IgD-negative memory B cell (primary cell): ENCODE measurements at regions not wholly inside any gene's neighbourhood (a gene's known extent, or its start where the extent isn't known, plus 50 kb on each side); places are given as distances from the start of the nearest gene placed in this dataset.
A peak's percentile ranks its signal among the peaks of the same experiment; 100 is the strongest.
"Not testable (repeated sequence)": the region's sequence is repeated elsewhere in the genome, so short reads cannot be mapped to it uniquely, and the experiment has no call there.

Experiments used
- H3K27ac Mint-ChIP-seq, 3 donors: one replicate each; pipeline ENCODE4 v1.8.0; 2020 to 2022; ENCODE audit warnings: mild to moderate bottlenecking in 3 of 3, mixed read lengths in 3 of 3, moderate library complexity in 1 of 3
- H3K27me3 Mint-ChIP-seq: one replicate; pipeline ENCODE4 v1.8.0; 2021; ENCODE audit warnings: mixed read lengths
- H3K36me3 Mint-ChIP-seq: one replicate; pipeline ENCODE4 v1.8.0; 2020; ENCODE audit warnings: mild to moderate bottlenecking, mixed read lengths
- H3K4me1 Mint-ChIP-seq, 3 donors: one replicate each; pipeline ENCODE4 v1.8.0; 2020 to 2022; ENCODE audit warnings: mixed read lengths in 3 of 3, mild to moderate bottlenecking in 1 of 3
- H3K4me3 Mint-ChIP-seq, 4 donors: one replicate each; pipeline ENCODE4 v1.8.0; 2020 to 2022; ENCODE audit warnings: mild to moderate bottlenecking in 4 of 4, mixed read lengths in 4 of 4, moderate library complexity in 3 of 4
- H3K9me3 Mint-ChIP-seq, 3 donors: one replicate each; pipeline ENCODE4 v1.8.0; 2020 to 2021; ENCODE audit warnings: mixed read lengths in 3 of 3, mild to moderate bottlenecking in 1 of 3

- Mint-ChIP-seq H3K4me3 (no peak overlapping the region), H3K4me1 (peaks cover 0 to 2% (median 0%) of the 10 kb centered on the region in 3 donors), H3K9me3 (peaks cover 0 to 1% (median 0%) of the 10 kb centered on the region in 3 donors), H3K27me3 (no peaks in the 10 kb centered on the region), H3K27ac (no peak overlapping the region), H3K36me3 (no peaks in the 10 kb centered on the region)
These were observed 51.6 kb upstream of the POMP start for GRCh38 chr13:28607187-28607955.

- Mint-ChIP-seq H3K36me3 (no peaks in the 10 kb centered on the region), H3K27me3 (no peaks in the 10 kb centered on the region), H3K27ac (no peak overlapping the region), H3K4me1 (peaks cover 0 to 2% (median 0%) of the 10 kb centered on the region in 3 donors), H3K4me3 (no peak overlapping the region), H3K9me3 (peaks cover 0 to 1% (median 0%) of the 10 kb centered on the region in 3 donors)
These were observed 52.5 kb upstream of the POMP start for GRCh38 chr13:28606466-28606865.

- not testable (repeated sequence) for H3K27me3 Mint-ChIP-seq, H3K36me3 Mint-ChIP-seq, H3K4me3 Mint-ChIP-seq, H3K4me1 Mint-ChIP-seq, H3K27ac Mint-ChIP-seq, H3K9me3 Mint-ChIP-seq
These were observed 53.8 kb upstream of the POMP start for GRCh38 chr13:28605147-28605546.

GRCh38 chr13:28603043-28603664 lies 55.8 kb upstream of the POMP start:
- H3K27me3 Mint-ChIP-seq: no peaks in the 10 kb centered on the region
- H3K27ac Mint-ChIP-seq: peak overlapping the region in 1 of 3 donors; percentile 4
- H3K9me3 Mint-ChIP-seq: peaks cover 0 to 4% (median 3%) of the 10 kb centered on the region in 3 donors
- peak overlapping the region in 1 of 4 donors; percentile 23 for H3K4me3 Mint-ChIP-seq
- H3K36me3 Mint-ChIP-seq: no peaks in the 10 kb centered on the region
- H3K4me1 Mint-ChIP-seq: peaks cover 0 to 2% (median 0%) of the 10 kb centered on the region in 3 donors

GRCh38 chr13:28602580-28602979 lies 56.4 kb upstream of the POMP start:
- peaks cover 0 to 2% (median 0%) of the 10 kb centered on the region in 3 donors for H3K4me1 Mint-ChIP-seq

GRCh38 chr13:28601581-28601980 lies 57.3 kb upstream of the POMP start:
- H3K9me3 Mint-ChIP-seq: peaks cover 0 to 6% (median 4%) of the 10 kb centered on the region in 3 donors
- peak overlapping the region in 1 of 4 donors; percentile 4 for H3K4me3 Mint-ChIP-seq
- no peaks in the 10 kb centered on the region for H3K4me1 Mint-ChIP-seq
- peaks cover 2% of the 10 kb centered on the region for H3K27me3 Mint-ChIP-seq
- no peak overlapping the region for H3K27ac Mint-ChIP-seq
- H3K36me3 Mint-ChIP-seq: no peaks in the 10 kb centered on the region

More at GRCh38 chr13:28602580-28602979, 56.4 kb upstream of the POMP start:
- no peaks in the 10 kb centered on the region for H3K27me3 Mint-ChIP-seq
- H3K27ac Mint-ChIP-seq: no peak overlapping the region
- no peak overlapping the region for H3K4me3 Mint-ChIP-seq
- H3K36me3 Mint-ChIP-seq: no peaks in the 10 kb centered on the region
- H3K9me3 Mint-ChIP-seq: peaks cover 0 to 4% (median 3%) of the 10 kb centered on the region in 3 donors

- Mint-ChIP-seq H3K4me3 (no peak overlapping the region), H3K9me3 (peaks cover 0 to 8% (median 3%) of the 10 kb centered on the region in 3 donors), H3K36me3 (no peaks in the 10 kb centered on the region), H3K27me3 (peaks cover 16% of the 10 kb centered on the region), H3K27ac (no peak overlapping the region), H3K4me1 (peaks cover 5 to 6% (median 5%) of the 10 kb centered on the region in 3 donors)
These were observed 61.3 kb upstream of the POMP start for GRCh38 chr13:28597641-28598040.

GRCh38 chr13:28590461-28590860 lies 68.5 kb upstream of the POMP start:
- Mint-ChIP-seq H3K4me3 (no peak overlapping the region), H3K27me3 (peaks cover 32% of the 10 kb centered on the region), H3K36me3 (peaks cover 3% of the 10 kb centered on the region), H3K27ac (no peak overlapping the region), H3K9me3 (peaks cover 0 to 2% (median 0%) of the 10 kb centered on the region in 3 donors), H3K4me1 (peaks cover 3 to 9% (median 5%) of the 10 kb centered on the region in 3 donors)

- peaks cover 0 to 3% (median 0%) of the 10 kb centered on the region in 3 donors for H3K4me1 Mint-ChIP-seq
- H3K27ac Mint-ChIP-seq: no peak overlapping the region
- no peaks in the 10 kb centered on the region for H3K9me3 Mint-ChIP-seq
- H3K36me3 Mint-ChIP-seq: peaks cover 3% of the 10 kb centered on the region
- no peak overlapping the region for H3K4me3 Mint-ChIP-seq
- H3K27me3 Mint-ChIP-seq: peaks cover 21% of the 10 kb centered on the region
These were observed 70.6 kb upstream of the POMP start for GRCh38 chr13:28588296-28588695.

GRCh38 chr13:28587174-28587540 lies 71.8 kb upstream of the POMP start:
- no peak overlapping the region for H3K4me3 Mint-ChIP-seq
- H3K27ac Mint-ChIP-seq: no peak overlapping the region
- H3K9me3 Mint-ChIP-seq: no peaks in the 10 kb centered on the region
- peaks cover 15% of the 10 kb centered on the region for H3K27me3 Mint-ChIP-seq
- H3K36me3 Mint-ChIP-seq: peaks cover 3% of the 10 kb centered on the region
- peaks cover 0 to 4% (median 0%) of the 10 kb centered on the region in 3 donors for H3K4me1 Mint-ChIP-seq

GRCh38 chr13:28586439-28587173 lies 72.3 kb upstream of the POMP start:
- peaks cover 13% of the 10 kb centered on the region for H3K27me3 Mint-ChIP-seq
- H3K27ac Mint-ChIP-seq: no peak overlapping the region
- peaks cover 3% of the 10 kb centered on the region for H3K36me3 Mint-ChIP-seq
- H3K9me3 Mint-ChIP-seq: no peaks in the 10 kb centered on the region
- H3K4me1 Mint-ChIP-seq: peaks cover 0 to 4% (median 0%) of the 10 kb centered on the region in 3 donors
- no peak overlapping the region for H3K4me3 Mint-ChIP-seq

GRCh38 chr13:28585561-28585960 lies 73.4 kb upstream of the POMP start:
- Mint-ChIP-seq H3K4me3 (no peak overlapping the region), H3K27me3 (peaks cover 9% of the 10 kb centered on the region), H3K9me3 (peaks cover 0 to 3% (median 0%) of the 10 kb centered on the region in 3 donors), H3K4me1 (peaks cover 0 to 4% (median 0%) of the 10 kb centered on the region in 3 donors), H3K36me3 (no peaks in the 10 kb centered on the region), H3K27ac (no peak overlapping the region)

- H3K9me3 Mint-ChIP-seq: peaks cover 0 to 3% (median 0%) of the 10 kb centered on the region in 3 donors
- H3K27ac Mint-ChIP-seq: peak overlapping the region in 1 of 3 donors; percentile 52
- H3K4me3 Mint-ChIP-seq: no peak overlapping the region
- H3K4me1 Mint-ChIP-seq: peaks cover 0 to 4% (median 0%) of the 10 kb centered on the region in 3 donors
- H3K36me3 Mint-ChIP-seq: no peaks in the 10 kb centered on the region
- peaks cover 4% of the 10 kb centered on the region for H3K27me3 Mint-ChIP-seq
These were observed 74.0 kb upstream of the POMP start for GRCh38 chr13:28584873-28585381.

- Mint-ChIP-seq H3K4me3 (no peak overlapping the region), H3K9me3 (peaks cover 0 to 3% (median 0%) of the 10 kb centered on the region in 3 donors), H3K4me1 (peaks cover 0 to 4% (median 0%) of the 10 kb centered on the region in 3 donors), H3K36me3 (peaks cover 2% of the 10 kb centered on the region), H3K27me3 (no peaks in the 10 kb centered on the region), H3K27ac (no peak overlapping the region)
These were observed 75.3 kb upstream of the POMP start for GRCh38 chr13:28583651-28584091.

GRCh38 chr13:28582892-28583240 lies 76.1 kb upstream of the POMP start:
- Mint-ChIP-seq H3K4me1 (peaks cover 0 to 4% (median 0%) of the 10 kb centered on the region in 3 donors), H3K27me3 (peaks cover 1% of the 10 kb centered on the region), H3K27ac (no peak overlapping the region), H3K36me3 (peaks cover 2% of the 10 kb centered on the region), H3K9me3 (peaks cover 0 to 3% (median 0%) of the 10 kb centered on the region in 3 donors), H3K4me3 (no peak overlapping the region)
